ENCODE measurements at regions not wholly inside any gene's neighbourhood (a gene's known extent, or its start where the extent isn't known, plus 50 kb on each side); places are given as distances from the start of the nearest gene placed in this dataset.

DNA sequence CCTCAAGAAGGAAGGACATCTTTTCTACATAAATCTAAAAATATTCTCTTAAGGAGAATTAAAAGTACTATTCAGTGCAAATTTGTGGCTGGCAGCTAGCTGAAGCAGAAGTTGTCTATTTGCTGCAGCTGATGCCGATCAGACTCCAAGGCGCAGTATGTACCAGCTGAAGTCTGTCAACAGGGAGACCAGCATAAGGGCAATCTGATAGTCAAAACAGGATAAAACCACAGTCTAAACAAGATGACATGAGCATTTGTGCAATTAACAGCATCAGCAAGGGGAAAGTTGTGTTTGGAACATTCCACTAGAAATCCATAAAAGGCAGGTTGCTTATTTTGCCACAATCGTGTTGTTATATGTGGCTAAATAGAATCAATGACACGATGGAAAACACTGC lies 198.2 kb upstream of the ROBO2 start:
- DNase-seq = no peak

DNA sequence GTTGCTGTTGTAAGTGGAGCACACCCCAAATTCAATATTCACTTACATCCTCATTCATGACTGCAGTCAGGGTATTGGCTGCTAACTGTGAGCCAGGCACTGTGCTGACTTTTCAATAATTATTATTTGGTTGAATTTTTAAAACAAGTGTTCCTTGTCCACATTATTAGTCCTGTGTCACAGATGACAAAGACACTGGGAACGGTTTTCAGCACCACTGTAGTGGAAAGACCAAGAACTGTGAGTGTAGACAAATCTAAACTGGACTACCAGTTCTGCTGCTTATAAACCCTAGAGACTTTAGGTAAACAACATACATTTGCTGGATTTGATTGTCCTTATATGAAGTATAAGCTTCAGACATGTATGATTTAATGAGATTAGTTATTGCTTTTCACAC lies 197.7 kb upstream of the ROBO2 start:
- no peak for DNase-seq

DNA sequence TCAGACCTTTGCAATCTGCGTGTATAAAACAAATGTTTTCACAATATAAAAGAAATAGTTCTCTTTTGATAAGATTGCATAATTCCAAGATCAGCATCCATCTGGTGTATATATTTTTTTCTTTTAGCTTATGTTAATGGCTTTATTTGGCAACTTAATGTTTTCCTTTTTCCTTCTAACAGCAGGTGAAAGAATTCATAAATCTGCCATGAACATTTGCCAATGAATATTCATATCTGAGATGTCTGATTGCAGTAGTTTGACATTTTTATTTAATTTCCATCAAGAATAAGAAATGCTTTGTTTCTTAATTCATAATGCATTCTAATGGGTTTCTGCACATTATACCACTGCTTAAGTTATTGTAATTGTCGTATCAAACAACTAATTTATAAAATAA lies 184.4 kb upstream of the ROBO2 start:
- no peak for DNase-seq

DNA sequence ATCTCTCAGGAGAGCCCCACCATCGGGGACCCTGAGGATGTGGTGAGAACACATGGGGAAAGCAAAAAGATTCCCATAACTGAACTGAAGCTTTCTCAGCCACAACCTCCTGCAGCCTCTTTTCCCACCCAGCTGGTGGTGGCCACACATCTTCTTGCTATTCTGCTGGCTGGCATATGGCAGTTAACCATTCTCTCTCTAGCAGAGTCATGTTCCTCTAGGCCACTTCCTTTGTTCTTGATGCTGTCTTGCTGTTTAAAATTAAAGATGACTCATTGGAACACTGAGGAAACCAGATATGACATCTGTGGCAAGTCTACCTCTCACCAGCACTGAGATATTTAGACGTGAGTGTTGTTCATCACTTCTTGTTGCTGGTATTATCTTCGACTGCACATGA lies 180.3 kb upstream of the ROBO2 start:
- DNase-seq = no peak

DNA sequence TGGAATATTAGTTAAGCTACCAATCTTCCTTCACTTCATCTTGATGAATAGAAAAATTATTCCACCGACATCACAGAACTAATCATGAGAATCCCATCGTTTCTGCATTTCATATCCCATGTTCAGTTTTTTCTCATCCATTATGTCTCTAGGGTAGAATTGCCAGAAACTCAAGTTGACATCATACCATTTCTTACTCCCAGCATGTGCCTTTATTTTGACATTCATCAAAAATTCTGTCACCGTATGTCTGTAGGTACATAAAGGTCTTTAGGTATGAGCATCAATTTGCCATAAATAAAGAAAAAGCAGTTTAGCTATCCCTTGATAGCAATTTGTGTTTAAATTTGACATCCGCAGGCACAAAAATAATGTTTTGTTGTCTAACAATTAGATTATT lies 175.5 kb upstream of the ROBO2 start:
- no peak for DNase-seq

DNA sequence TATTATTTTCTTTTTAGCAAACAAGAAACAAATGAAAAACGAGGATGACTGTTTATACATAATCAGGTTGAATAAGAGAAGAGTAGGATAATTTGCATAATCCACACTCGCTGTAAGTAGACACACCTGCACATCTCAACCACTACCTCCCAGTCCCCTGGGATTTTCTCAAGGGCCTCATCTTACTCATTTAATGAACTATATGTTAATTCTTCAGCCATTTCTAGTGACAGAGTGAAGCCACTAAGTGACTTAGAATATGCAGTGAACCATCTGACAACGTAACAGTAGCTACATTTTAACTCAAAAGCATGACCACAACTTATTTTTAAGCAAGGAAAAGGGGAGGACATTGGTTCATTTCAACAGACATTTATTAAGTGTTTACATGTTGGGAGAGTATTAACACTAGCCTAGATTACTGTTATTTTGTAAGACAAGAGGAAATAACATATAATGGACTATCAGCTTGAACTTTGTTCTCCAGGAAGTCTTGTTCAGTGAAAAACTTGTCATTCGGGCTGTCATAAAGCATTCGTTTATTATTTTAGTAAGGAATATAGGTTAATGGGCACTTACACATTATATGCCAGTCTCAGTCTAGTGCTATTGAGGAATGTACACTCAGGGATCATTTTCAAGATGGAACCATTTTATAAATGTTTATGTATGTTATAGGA lies 173.0 kb upstream of the ROBO2 start:
- DNase-seq = no peak

DNA sequence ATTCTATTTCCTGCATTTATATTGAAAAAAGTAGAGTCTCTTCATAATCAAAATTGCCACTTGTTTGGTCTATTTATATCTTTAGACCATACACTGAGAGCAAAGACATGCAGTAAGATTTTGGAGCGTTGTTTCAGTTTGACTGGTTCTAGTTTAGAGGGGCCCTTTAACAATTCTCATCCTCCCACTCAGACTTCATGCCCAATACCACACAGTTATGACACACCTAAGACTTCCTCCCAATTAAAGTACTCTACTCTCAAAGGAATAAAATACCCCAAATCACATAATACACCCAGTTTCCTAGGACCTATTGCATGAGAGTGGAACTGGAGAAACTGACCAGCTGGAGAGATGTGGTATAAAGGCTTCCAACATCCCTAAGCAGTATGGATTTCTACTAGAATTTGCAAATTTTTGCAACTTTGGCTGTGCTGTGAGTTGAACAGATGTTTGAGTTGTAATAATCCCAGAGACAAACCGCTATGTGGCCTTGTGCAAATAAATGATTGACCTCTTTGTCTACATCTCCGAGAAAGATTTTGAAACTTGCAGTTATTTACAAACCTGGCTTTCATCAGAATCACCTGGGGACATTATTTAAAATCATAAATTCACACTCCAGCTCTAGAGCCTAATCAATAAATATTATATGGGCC lies 170.0 kb upstream of the ROBO2 start:
- DNase-seq = no peak

DNA sequence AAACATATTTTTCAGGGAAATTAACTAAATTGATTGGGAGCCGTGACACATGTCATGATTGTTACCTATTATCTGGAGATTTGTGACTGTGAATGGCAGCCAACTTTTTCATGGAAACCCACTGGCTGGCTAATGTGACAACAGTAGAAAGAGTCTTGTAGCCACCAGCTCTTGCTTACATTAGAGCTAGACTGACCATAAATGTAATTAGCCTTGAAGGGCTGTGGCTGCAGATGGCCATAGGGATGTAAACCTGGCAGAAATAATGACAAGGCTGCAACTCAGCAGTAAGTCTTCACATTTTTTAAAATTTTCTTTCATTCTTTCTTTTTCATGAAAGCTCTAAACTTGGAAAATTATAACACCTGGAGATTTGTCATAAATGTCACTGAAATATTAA lies 168.2 kb upstream of the ROBO2 start:
- no peak for DNase-seq

DNA sequence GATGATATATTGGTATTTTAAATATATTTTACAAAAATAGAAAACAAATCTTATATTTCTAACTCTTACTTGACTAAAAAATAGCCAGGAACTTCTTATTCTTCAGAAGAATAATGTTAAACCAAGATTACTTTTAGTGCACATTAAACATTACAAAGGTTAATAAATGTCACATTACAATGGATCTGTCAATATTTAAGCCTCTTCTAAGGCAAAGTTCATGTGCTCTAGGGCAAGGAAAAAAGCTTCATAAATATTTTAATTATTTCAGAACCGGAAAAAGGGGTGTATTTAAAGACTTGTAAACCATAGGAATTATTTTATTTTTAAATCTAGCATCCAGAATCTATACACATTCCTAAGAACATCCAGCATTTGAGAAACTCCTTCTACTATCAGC lies 166.9 kb upstream of the ROBO2 start:
- no peak for DNase-seq

DNA sequence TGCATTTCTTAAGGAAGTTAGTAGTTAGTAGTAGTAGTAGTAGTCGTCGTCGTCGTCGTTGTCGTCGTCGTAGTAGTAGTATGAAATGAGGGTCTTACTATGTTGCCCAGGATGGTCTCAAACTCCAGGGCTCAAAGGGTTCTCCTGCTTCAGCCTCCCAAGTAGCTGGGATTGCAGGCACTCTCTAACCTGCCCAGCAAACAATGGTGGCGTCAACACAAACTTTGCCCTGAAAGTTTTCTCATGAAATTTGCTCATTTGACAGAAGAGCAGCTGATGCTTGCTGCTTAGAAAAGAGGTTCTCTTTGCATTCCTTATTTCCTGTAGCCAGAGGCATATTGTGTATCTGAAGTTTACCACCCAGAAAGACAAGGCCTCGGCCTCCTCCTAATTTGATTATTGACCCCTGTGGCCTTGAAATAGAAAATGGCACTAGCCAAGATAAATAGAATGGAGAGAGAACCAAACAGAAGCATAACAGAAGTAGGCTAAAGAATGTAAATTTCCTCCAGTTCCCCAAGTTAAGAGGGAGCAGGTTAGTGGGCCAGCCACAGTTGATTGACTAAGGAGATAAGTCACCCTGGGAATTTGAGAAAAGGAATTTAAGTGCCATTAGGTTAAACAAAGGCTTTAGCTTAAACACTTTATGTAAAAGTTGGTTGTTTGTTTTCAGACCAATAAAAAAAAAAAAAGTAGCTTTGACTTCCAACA lies 166.2 kb upstream of the ROBO2 start:
- no peak for DNase-seq

DNA sequence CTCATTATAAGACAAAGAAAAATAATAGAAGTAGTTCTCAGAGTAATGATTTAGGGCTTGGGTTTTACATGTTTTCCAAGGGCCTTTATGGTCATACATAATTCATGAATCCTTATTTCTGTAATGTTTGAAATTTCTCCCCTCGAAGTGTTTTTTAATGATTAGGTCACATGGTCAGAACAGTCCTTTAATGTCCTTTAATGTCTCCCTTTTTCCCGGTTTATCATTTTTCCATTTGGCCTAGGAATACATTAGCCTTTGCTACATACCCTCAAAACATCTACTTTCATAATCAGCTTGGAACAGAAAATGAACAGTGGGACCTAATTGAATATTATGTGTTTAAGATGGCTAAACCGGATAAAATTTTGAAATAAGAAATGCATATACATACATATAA lies 159.9 kb upstream of the ROBO2 start:
- DNase-seq = no peak

DNA sequence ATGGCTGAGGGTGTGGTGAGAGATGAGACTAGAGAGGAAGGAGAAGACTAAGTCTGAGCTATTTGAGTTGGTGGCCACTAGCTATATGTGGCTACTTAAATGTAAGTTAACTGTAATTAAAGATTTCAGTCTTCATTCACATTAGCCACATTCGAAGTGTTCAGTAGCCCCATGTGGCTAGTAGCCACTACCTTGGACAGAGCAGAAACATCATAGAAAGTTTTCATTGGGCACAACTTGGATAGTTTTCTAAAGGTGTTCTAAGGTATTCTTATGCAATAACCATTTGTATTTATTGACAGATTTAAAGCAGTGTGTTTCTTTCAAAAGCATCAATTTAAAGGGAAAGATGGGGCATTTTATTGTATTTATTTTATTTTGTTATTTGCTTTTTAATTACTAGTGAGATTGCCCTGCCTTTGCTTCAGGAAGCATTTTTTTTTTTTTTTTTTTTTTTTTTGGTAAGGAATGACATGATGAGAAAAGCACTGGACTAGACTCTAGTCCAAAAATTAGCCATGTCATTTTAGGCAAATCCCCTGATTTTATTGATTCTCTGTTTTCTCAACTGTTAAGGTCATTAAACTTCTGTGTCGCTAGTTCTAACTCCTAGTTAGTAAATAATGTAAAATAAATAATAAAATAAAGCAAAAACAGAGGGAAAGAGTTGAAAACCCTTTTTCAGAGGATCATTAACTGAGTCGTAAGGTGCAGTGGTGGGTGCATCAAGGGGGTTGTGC lies 153.0 kb upstream of the ROBO2 start:
- no peak for DNase-seq

DNA sequence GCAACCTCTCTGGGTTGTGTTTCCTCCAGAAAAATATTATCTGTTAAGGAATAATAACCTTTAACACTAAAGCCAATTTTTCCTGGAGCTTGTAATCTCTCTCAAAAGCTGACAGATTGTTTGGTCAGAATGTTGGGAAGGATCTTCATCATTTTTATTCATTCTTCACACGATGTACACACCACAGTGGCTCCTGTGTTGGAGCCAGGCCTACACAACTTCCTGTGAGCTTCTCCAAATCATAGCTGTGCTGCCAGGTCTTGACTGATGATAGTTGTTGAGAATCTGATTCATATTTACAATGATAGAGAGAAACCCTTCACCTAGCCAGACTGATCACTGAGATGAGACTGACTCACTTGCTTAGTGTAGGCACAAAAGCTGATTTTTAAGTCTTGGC lies 151.0 kb upstream of the ROBO2 start:
- no peak for DNase-seq

DNA sequence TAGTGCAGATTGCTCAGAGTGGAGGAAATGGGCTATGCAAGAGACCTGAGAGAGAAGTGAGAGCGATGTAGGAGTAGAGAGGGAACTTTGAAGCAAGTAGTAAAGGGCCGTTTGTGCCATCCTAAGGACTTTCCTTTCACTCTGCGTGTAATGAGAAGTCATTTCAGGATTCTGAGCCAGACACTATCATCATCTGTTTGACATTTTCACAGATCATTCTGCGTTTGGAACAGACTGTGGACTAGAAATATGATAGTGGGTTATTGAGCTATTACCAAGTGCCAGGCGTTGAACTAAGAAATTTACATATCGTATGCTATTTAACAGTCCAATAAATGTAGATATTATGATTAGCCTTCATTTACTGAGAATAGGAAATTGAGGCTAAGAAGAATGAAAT lies 150.0 kb upstream of the ROBO2 start:
- no peak for DNase-seq

DNA sequence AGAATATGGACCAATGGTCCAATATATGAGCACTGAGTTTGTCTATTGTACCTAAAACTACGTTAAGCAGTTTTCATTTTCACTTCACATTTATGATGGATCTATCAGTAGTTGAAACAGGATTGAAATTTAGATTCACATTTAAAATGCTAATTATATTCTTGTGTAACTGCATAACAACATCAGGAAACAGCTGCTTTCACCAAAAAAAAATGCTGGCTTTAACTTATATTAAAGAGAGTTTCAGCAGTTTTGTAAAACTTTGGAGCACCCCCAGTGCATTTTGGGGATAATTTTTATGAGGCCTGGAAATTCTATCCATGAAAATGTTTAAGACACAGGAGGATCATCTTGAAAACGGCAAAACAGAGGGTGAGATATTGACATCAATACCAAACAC lies 142.8 kb upstream of the ROBO2 start:
- no peak for DNase-seq

DNA sequence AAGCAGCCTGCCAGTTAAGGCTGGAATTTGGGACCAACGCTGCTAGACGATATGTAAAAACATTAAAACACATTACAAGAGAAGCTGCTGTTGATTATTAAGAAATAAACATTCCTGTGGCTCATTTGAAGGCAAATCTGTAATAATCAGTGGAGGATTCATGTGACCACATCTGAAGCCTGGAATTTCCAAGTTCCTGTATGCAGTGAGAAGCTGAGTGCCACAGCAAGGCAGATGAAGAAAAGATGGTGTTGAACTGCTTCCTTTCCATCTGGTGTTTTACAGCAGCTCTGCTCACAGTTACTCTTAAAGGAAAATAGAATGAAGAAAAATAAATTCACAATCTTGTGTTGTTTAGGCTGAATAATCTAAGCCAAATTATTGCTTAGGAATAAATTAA lies 139.3 kb upstream of the ROBO2 start:
- no peak for DNase-seq

DNA sequence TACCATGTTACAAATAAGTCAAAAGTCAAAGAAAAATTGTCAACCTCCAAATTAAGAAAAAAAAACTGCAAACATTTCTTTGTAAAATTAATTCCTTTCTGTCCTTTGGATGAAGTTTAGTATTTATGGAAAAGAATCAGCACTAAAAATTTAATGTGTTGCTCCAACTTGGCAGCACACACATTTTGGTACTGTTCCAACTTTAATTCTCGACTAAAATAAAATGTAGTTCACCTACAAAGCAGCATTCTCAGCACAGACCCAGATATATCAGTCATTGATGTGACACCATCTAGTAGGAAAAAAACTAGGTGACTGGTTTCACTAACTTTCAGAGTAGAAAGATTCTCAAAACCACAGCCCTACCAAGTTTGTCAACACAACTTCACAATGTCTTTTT lies 131.7 kb upstream of the ROBO2 start:
- no peak for DNase-seq

DNA sequence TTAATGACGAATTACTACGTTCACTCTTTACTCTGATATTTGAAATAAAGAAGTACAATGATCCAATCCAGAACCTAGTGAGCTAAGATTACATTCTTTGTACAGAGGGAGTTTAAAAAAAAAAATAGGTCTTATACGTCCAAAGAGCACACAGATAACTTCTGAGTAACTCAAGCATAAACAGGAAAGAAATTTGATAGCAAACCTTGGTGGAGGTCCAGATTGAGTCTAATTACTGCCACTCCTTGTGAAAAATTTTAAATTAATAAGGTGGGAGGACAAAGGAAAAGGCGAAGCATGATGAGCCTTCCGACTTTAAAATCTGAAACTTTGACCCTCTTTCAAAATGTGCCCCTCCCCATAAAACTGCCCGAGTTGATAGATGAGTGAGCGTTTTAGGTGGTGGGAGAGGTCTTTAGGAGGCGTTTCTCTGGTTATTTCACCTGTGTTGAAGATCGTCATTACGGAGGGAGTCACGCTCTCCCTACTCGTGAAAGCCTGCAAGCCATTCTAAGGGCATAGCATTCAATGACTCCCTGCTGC lies 127.0 kb upstream of the ROBO2 start:
- DNase-seq = no peak

DNA sequence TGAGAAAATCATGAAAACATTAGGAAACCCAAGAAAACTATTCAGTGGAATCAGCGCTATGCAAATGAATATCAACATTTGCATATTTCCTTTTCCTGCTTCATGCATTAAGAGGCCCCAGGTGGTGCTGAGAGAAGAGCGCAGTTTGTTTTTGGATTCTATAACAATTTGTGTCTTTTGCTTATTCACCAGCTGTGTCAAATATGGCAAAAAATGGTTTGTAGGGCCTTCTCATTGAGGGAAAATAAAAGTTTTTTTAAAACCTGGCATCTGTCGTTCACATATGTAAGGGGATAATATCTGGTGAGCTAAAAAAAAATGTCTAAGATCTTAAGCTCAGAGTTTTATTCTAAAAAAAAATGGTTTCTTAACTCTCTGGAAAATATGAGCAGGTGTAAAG lies 122.5 kb upstream of the ROBO2 start:
- no peak for DNase-seq

DNA sequence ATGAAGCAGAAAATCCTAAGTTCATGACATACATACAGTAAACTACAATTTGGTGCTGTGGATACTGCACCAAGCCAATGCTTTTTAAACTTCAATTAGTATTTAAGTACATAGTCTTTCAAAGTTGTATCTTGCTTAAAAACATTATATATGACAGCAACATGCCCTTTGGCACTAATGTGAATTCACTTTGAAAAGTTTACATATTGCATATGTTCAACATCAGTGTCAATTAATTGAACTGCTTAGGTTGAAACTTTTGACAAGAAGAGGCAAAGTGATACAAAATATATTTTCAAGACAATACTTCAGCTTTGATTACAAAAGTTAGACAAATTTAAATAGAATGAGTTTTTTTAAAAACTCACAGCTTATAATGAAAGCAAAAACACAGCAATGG lies 119.4 kb upstream of the ROBO2 start:
- DNase-seq = no peak

DNA sequence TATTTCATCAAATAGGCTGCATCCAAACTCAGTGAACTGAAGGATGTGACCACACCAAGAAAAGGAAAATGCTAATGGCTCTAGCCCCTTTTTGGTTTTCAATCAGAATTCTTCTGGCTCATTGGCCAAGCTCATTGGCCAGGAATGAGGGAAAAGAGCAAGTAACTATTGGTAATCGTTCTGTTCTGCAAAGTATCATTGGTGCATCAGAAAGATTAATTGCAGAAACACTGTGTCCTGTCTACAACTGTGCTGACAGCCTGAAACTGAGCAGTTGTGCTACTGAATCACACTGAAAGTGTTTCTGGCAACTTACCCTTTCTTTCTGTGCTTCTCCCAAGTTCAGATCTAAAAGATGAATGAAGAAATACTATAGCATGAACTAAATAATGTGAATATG lies 116.4 kb upstream of the ROBO2 start:
- DNase-seq = no peak

DNA sequence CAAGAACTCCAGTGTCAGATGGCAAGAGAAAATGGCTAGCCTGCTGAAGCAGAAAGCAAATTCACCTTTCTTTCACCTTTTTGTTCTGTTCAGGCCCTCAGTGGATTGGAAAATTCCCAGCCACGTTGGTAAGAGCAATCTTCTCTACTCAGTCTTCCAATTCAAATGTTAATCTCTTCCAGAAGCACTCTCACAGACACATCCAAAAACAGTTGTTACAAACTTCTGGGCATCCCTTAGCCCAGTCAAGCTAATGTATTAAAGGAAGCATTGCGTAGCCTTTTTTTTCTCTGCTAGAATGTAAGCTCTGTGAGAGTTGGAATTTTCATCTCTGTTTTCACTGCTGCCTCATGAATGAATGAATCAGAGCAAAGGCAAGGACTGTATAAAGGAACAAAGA lies 109.2 kb upstream of the ROBO2 start:
- no peak for DNase-seq

DNA sequence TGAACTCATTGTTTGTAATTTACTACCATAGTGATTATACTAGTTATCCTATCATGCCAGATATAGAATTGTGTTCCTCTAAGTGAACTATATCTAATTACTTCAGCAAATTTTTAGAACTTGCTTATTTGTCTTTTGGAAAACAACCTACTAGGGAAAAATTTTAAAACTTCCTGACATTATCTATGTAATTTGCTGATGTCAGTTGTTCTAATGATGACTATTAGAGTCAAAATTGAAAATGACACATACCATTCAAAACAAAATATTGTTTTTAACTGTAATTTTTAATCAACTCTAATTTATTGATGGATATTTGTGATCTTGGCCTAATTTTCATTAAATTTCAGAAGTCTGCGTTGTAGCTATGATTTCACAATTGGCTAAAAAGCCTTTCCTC lies 106.7 kb upstream of the ROBO2 start:
- DNase-seq = no peak

DNA sequence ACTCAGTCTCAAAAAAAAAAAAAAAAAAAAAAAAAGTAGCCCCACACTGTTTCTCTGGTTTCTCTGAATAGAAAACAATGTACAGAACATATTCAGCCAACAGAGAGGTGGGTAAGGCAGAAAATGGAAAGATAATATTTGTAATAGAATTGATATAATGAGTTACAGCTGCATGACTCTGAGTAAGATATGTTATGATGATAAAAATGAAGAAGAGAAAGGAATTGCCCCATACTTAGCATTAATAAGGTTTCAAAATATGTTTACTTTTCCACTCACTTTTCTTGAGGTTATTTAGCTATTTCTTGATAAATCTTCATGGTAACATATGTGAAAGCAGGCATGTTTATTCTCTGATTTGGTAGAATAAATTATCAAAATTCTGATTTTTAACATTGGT lies 100.9 kb upstream of the ROBO2 start:
- DNase-seq = no peak

All from NCI-H1105 (cell line).